Right lobe of liver (tissue), 4 donors: ENCODE measurements at regions not wholly inside any gene's neighbourhood (a gene's known extent, or its start where the extent isn't known, plus 50 kb on each side); places are given as distances from the start of the nearest gene placed in this dataset.

Source experiments
- CTCF ChIP-seq, 4 donors: fragments of 200-600 bp in 3 of 4; fragments of 450-650 bp in 1 of 4; IDR thresholded peaks; one replicate each; pipeline versions ENCODE4 v1.5.1 to v1.8.0; 2016 to 2022; ENCODE audit warnings: antibody characterized with exemption in 4 of 4, mild to moderate bottlenecking in 2 of 4
- POLR2A ChIP-seq: fragments of 450-650 bp; IDR thresholded peaks from one replicate; pipeline ENCODE4 v1.6.1; 2017; ENCODE audit warnings: antibody characterized with exemption, mild to moderate bottlenecking
- donor health status: DM: no; HTN: no; CAD: no.
- donor health status: DM: no; HTN: no; CAD: no.
- donor health status: DM: no; HTN: yes; CAD: no.

- TF ChIP-seq CTCF (IDR thresholded peaks at IDR 0.05) (no peak), POLR2A (no peak)
Measured at GRCh38 chr3:18211116-18211515, 214.0 kb downstream of the SATB1 start.
